Right ventricle myocardium superior (tissue), 1 donor: ENCODE measurements at regions not wholly inside any gene's neighbourhood (a gene's known extent, or its start where the extent isn't known, plus 50 kb on each side); places are given as distances from the start of the nearest gene placed in this dataset.
"Not testable (repeated sequence)": the region's sequence is repeated elsewhere in the genome, so short reads cannot be mapped to it uniquely, and the experiment has no call there.

Experiments used
- ATAC-seq: fragments of 200-7000 bp; cut with Tn5 transposase; one replicate; pipeline ENCODE4 v1.9.1; 2020; ENCODE audit warnings: mild to moderate bottlenecking; ENCODE audit not compliant: poor library complexity
- DNase-seq: peaks from one replicate; pipeline ENCODE4 v3.0.0-alpha.2; 2020
- intact Hi-C: fragments of 100-400 bp; cut with DNase I; formaldehyde crosslinking; loops from one replicate; pipeline ENCODE4 v1.11.2; 2022
- donor health status: DM: no; HTN: yes; CAD: no; lungs with severe emphysema.

GRCh38 chr1:117740496-117740895 is 134.6 kb downstream of the TENT5C start:
- DNase-seq = no peak
- no peak for ATAC-seq
- intact Hi-C loops = no loop called here

GRCh38 chr1:117746565-117746964 is 140.7 kb downstream of the TENT5C start:
- ATAC-seq, DNase-seq, intact Hi-C loops: not testable (repeated sequence)

GRCh38 chr1:117747605-117748004 is 141.8 kb downstream of the TENT5C start:
- intact Hi-C loops = no loop called here
- DNase-seq (no peak), ATAC-seq (no peak)

- ATAC-seq (no peak), DNase-seq (no peak)
- intact Hi-C loops = loop anchor here (10.0 kb wide), 1 partner anchor 77 kb away; no protein-coding TSS in a partner anchor
Measured at GRCh38 chr1:117751321-117751720, 145.5 kb downstream of the TENT5C start.

GRCh38 chr1:117752661-117753060 is 146.8 kb downstream of the TENT5C start:
- ATAC-seq (no peak), DNase-seq (no peak)
- intact Hi-C loops = loop anchor here (10.0 kb wide), 1 partner anchor 78 kb away; no protein-coding TSS in a partner anchor

GRCh38 chr1:117753232-117753631 is 147.4 kb downstream of the TENT5C start:
- DNase-seq = no peak
- intact Hi-C loops = loop anchor here (10.0 kb wide), 1 partner anchor 78 kb away; no protein-coding TSS in a partner anchor
- ATAC-seq = peak; percentile 35

GRCh38 chr1:117753652-117754051 is 147.8 kb downstream of the TENT5C start:
- no peak for DNase-seq
- intact Hi-C loops = loop anchor here (10.0 kb wide), 1 partner anchor 79 kb away; no protein-coding TSS in a partner anchor
- ATAC-seq = peak; percentile 37

GRCh38 chr1:117754061-117754969 is 148.5 kb downstream of the TENT5C start:
- ATAC-seq = peak; percentile 73
- intact Hi-C loops = loop anchor here (10.0 kb wide), 1 partner anchor 80 kb away; no protein-coding TSS in a partner anchor

GRCh38 chr1:117757668-117758067 is 151.8 kb downstream of the TENT5C start:
- no peak for ATAC-seq
- intact Hi-C loops = loop anchor here (5.0 to 10.0 kb wide), 5 partner anchors 83 to 245 kb away; partner anchors contain the start of gene TENT5C

More at GRCh38 chr1:117754061-117754969, 148.5 kb downstream of the TENT5C start:
- DNase-seq = no peak

GRCh38 chr1:117758444-117759316 is 152.8 kb downstream of the TENT5C start:
- peak; percentile 62 for DNase-seq
- intact Hi-C loops = loop anchor here (5.0 to 10.0 kb wide), 5 partner anchors 84 to 246 kb away; partner anchors contain the start of gene TENT5C

More at GRCh38 chr1:117757668-117758067, 151.8 kb downstream of the TENT5C start:
- DNase-seq = no peak

GRCh38 chr1:117759535-117759934 is 153.7 kb downstream of the TENT5C start:
- no peak for ATAC-seq
- intact Hi-C loops = loop anchor here (5.0 to 10.0 kb wide), 5 partner anchors 85 to 247 kb away; partner anchors contain the start of gene TENT5C
- DNase-seq = no peak

More at GRCh38 chr1:117758444-117759316, 152.8 kb downstream of the TENT5C start:
- ATAC-seq = peak; percentile 95

- DNase-seq (no peak), ATAC-seq (no peak)
- intact Hi-C loops = no loop called here
Measured at GRCh38 chr1:117760069-117760468, 154.2 kb downstream of the TENT5C start.

- DNase-seq = no peak
- ATAC-seq = no peak
- intact Hi-C loops = no loop called here
Measured at GRCh38 chr1:117760485-117760884, 154.6 kb downstream of the TENT5C start.

GRCh38 chr1:117767756-117768155 is 161.7 kb downstream of the GDAP2 start:
- intact Hi-C loops, DNase-seq, ATAC-seq: not testable (repeated sequence)

- intact Hi-C loops = no loop called here
- ATAC-seq (no peak), DNase-seq (no peak)
Measured at GRCh38 chr1:117770981-117771531, 158.4 kb downstream of the GDAP2 start.

- ATAC-seq = no peak
- intact Hi-C loops = no loop called here
- no peak for DNase-seq
Measured at GRCh38 chr1:117779364-117779763, 150.1 kb downstream of the GDAP2 start.

- ATAC-seq = no peak
- DNase-seq = no peak
- intact Hi-C loops = no loop called here
Measured at GRCh38 chr1:117780687-117781475, 148.5 kb downstream of the GDAP2 start.

GRCh38 chr1:117782056-117782455 is 147.4 kb downstream of the GDAP2 start:
- peak; percentile 89 for ATAC-seq
- DNase-seq = no peak
- intact Hi-C loops = no loop called here
